HG03342 (cell line): ENCODE measurements at regions not wholly inside any gene's neighbourhood (a gene's known extent, or its start where the extent isn't known, plus 50 kb on each side); places are given as distances from the start of the nearest gene placed in this dataset.

ENCODE experiments used
- ATAC-seq: cut with Tn5 transposase; IDR thresholded peaks from one replicate; pipeline ENCODE4 v1.9.1; 2021; ENCODE audit warnings: mild to moderate bottlenecking, moderate library complexity; ENCODE audit not compliant: unreplicated experiment

GRCh38 chrX:40459571-40460158 lies 121.1 kb upstream of the ATP6AP2 start:
- ATAC-seq: no peak

GRCh38 chrX:40457406-40457805 lies 123.4 kb upstream of the ATP6AP2 start:
- no peak for ATAC-seq

- no peak for ATAC-seq
Measured at GRCh38 chrX:40452031-40452430, 128.7 kb upstream of the ATP6AP2 start.

GRCh38 chrX:40449956-40450706 lies 130.6 kb upstream of the ATP6AP2 start:
- no peak for ATAC-seq

- ATAC-seq: no peak
Measured at GRCh38 chrX:40449396-40449795, 131.4 kb upstream of the ATP6AP2 start.

GRCh38 chrX:40448793-40449192 lies 132.0 kb upstream of the ATP6AP2 start:
- no peak for ATAC-seq

- no peak for ATAC-seq
Measured at GRCh38 chrX:40446921-40447320, 133.8 kb upstream of the ATP6AP2 start.

GRCh38 chrX:40445691-40446090 lies 135.1 kb upstream of the ATP6AP2 start:
- ATAC-seq: no peak

GRCh38 chrX:40444798-40445496 lies 135.8 kb upstream of the ATP6AP2 start:
- ATAC-seq: no peak

- no peak for ATAC-seq
Measured at GRCh38 chrX:40444133-40444532, 136.6 kb upstream of the ATP6AP2 start.

- ATAC-seq: no peak
Measured at GRCh38 chrX:40440866-40441265, 139.9 kb upstream of the ATP6AP2 start.

GRCh38 chrX:40439625-40440532 lies 140.9 kb upstream of the ATP6AP2 start:
- ATAC-seq: no peak

- no peak for ATAC-seq
Measured at GRCh38 chrX:40437348-40437747, 143.4 kb upstream of the ATP6AP2 start.

GRCh38 chrX:40434947-40435346 lies 145.8 kb upstream of the ATP6AP2 start:
- no peak for ATAC-seq

- no peak for ATAC-seq
Measured at GRCh38 chrX:40434443-40434842, 146.3 kb upstream of the ATP6AP2 start.

GRCh38 chrX:40433160-40433559 lies 147.6 kb upstream of the ATP6AP2 start:
- no peak for ATAC-seq

GRCh38 chrX:40424259-40424658 lies 156.5 kb upstream of the ATP6AP2 start:
- ATAC-seq: no peak

GRCh38 chrX:40423299-40423698 lies 157.5 kb upstream of the ATP6AP2 start:
- no peak for ATAC-seq

- no peak for ATAC-seq
Measured at GRCh38 chrX:40422021-40422420, 158.7 kb upstream of the ATP6AP2 start.

GRCh38 chrX:40420899-40421729 lies 159.7 kb upstream of the ATP6AP2 start:
- peak; percentile 69 for ATAC-seq
